ENCODE measurements at regions not wholly inside any gene's neighbourhood (a gene's known extent, or its start where the extent isn't known, plus 50 kb on each side); places are given as distances from the start of the nearest gene placed in this dataset.

DNA sequence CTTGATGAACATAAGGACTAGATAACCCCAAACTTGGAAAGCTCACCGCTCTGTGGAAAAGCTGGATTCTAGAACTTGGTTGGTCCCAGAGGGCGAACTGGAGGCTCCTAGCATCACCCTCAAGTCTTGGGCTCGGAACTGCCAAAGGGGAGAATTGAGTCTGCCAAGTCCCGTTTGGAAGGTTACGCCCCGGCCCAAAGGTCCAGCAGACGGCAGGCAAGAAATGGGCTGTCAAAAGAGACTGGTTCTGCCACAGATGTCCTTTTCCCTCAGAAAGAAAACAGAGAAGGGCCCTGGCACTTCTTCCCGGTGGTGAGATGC, 182.2 kb downstream of the ANAPC1 start:
- no peaks in the 10 kb centered on the region for H3K36me3 Mint-ChIP-seq

DNA sequence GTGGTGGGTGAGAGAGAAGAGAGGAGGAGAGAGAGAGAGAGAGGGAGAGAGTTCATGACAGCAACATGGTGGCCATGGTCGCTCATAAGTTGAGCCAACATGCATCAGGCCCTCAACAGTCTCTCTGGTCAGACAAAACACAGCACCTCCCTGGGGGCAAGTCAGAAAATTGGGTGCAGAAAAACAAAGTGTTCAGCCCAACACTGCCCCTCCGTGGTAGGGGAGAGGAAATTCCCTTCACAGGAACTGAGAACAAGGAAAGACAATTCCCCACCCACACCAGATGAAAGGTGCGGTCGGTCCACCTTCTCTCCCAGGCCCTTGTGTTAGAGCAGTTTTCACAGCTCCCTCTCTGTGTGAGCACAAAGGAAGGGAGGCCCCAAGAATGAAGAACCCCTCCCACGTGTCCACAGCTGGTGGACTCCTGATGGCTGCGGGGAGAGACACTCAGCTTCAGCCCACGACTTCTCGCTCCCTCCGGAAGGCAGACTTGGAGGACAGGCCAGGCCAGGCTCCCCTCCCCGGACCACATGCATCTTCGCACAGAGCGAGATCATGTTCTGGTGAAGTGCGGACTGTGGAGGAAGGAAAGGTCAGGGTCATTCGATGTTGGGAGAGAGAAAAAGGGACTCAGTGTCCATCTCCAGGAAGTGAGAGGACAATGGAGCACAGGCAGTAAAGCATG, 181.7 kb downstream of the ANAPC1 start:
- Mint-ChIP-seq H3K36me3 (no peaks in the 10 kb centered on the region), H3K4me3 (no peak overlapping the region), H3K27ac (no peak overlapping the region), H3K4me1 (peaks cover 12% of the 10 kb centered on the region), H3K27me3 (peaks cover 8% of the 10 kb centered on the region), H3K9me3 (no peaks in the 10 kb centered on the region)
- peak; percentile 68 for ATAC-seq (ENCODE audit: low read depth)
- peak; percentile 37 to 39 for DNase-seq (ENCODE audit: low spot score in 2 of 2)

More for the DNA sequence above, 182.2 kb downstream of the ANAPC1 start:
- Mint-ChIP-seq H3K4me3 (no peak overlapping the region), H3K9me3 (no peaks in the 10 kb centered on the region), H3K27ac (no peak overlapping the region), H3K27me3 (peaks cover 8% of the 10 kb centered on the region), H3K4me1 (peaks cover 12% of the 10 kb centered on the region)
- ATAC-seq (ENCODE audit: low read depth) (no peak), DNase-seq (ENCODE audit: low spot score in 2 of 2) (no peak)

DNA sequence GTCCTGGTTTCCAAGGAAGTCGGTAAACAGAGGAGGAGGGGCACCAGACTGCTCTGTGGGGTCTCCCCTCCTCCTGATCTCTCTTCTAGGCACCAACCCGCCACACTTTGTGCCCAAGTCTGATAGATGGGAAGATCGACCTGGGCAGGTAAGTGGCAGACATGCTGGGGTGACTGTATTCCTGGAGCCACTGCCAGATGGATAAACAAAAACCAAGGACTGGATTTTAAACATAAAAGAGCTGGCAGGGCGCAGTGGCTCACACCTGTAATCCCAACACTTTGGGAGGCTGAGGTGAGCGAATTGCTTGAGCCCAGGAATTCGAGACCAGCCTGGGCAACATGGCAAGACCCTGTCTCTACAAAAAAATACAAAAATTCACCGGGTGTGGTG, 181.2 kb downstream of the ANAPC1 start:
- ATAC-seq (ENCODE audit: low read depth) (no peak), DNase-seq (ENCODE audit: low spot score in 2 of 2) (no peak)
- H3K36me3 Mint-ChIP-seq: no peaks in the 10 kb centered on the region
- peaks cover 12% of the 10 kb centered on the region for H3K4me1 Mint-ChIP-seq
- no peak overlapping the region for H3K4me3 Mint-ChIP-seq
- no peak overlapping the region for H3K27ac Mint-ChIP-seq
- no peaks in the 10 kb centered on the region for H3K9me3 Mint-ChIP-seq
- peaks cover 8% of the 10 kb centered on the region for H3K27me3 Mint-ChIP-seq

DNA sequence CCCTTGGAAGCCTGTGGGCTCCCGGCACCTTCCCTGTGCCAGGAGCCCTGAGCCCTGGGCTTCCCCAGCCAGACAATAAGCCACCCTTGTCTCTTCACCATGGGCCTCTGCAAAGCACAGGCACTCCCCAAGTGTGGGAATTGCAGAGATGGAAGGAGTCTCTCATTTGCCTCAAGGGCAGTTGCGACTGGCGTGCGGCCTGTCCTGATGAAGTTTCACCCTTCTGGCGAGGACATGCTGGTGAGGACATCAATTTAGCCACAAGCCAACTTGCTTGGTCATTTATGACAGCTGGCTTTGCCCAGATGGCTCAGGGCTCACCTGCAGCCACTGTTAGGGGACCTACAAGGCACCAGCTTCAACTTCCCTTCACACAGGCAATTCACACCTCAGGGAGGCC, 180.2 kb downstream of the ANAPC1 start:
- no peak overlapping the region for H3K4me3 Mint-ChIP-seq
- H3K4me1 Mint-ChIP-seq: peaks cover 12% of the 10 kb centered on the region
- H3K27me3 Mint-ChIP-seq: peaks cover 4% of the 10 kb centered on the region
- H3K36me3 Mint-ChIP-seq: no peaks in the 10 kb centered on the region
- no peak overlapping the region for H3K27ac Mint-ChIP-seq
- DNase-seq (ENCODE audit: low spot score in 2 of 2) (no peak), ATAC-seq (ENCODE audit: low read depth) (no peak)
- no peaks in the 10 kb centered on the region for H3K9me3 Mint-ChIP-seq

DNA sequence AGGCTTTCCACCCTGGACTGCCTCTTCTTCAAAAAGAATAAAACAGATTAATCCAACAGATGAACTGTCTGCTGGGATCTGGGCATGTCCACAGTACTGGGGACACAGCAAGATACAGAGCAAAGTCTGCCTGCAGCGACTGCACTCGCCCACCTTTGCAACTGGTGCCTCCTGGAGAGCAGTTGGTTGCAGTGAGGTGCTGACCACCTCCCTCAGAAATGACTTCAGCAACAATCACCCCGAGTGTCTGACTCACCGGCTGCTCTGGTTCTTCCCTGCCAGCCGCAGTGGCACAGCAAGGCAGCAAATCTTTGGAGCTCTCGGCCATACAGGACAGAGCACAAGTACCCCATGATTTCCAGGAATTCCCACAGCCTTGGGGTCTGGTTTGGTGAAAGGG, 179.7 kb downstream of the ANAPC1 start:
- Mint-ChIP-seq H3K4me3 (no peak overlapping the region), H3K27me3 (peaks cover 3% of the 10 kb centered on the region), H3K36me3 (no peaks in the 10 kb centered on the region), H3K9me3 (no peaks in the 10 kb centered on the region), H3K27ac (no peak overlapping the region), H3K4me1 (peaks cover 7% of the 10 kb centered on the region)
- no peak for DNase-seq (ENCODE audit: low spot score in 2 of 2)
- no peak for ATAC-seq (ENCODE audit: low read depth)

DNA sequence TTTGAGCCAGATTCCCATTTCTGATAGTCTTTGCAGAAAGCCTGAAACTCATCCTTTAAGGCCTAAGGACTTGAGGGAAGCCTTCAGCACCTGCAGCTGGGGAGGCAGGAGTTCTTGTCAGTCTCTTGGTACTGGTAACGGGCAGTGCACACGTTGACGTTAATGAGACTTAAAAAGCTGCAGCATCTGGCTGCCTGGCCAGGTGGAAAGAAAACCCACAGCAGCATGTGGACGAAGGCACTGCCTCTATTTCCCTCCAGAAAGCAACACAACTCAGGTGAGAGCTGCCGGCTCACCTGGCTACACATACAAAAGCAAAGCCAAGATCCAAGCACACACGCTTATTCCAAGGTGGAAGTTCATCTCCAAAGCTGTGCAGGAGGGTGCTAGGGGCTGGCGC, 178.8 kb downstream of the ANAPC1 start:
- no peak for DNase-seq (ENCODE audit: low spot score in 2 of 2)
- Mint-ChIP-seq H3K4me3 (no peak overlapping the region), H3K27me3 (peaks cover 3% of the 10 kb centered on the region), H3K36me3 (no peaks in the 10 kb centered on the region), H3K27ac (no peak overlapping the region), H3K9me3 (no peaks in the 10 kb centered on the region), H3K4me1 (peaks cover 6% of the 10 kb centered on the region)
- ATAC-seq (ENCODE audit: low read depth): no peak

DNA sequence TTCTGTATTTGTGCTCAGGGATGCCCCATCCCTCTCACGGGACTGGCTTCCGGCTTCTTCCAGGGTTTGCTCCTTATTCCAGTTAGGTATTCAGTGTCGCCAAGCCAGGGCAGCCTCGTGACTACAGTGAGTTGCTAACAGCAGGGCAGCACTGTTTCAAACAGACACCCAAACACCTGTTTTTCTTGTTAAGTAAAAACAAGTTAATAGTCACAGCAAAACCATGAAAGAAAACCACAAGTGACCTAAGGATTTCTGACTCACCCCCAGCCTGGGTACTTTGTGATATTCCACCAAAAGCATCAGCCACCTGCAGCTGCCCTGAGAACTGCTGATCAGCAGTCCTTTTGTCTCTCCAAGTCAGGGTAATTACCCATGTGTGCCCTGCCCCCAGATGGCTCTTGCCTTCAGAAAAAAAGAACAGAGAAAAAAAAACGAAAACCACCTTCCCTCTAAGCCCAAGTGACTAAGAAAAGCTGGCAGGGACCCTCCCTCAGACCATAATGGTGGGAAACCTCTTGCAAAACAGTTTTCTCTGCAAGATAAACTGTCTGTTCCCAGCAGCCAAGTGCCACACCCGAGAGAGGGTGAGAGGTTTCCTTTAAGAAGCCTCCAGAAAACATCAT, 178.2 kb downstream of the ANAPC1 start:
- peaks cover 6% of the 10 kb centered on the region for H3K4me1 Mint-ChIP-seq
- no peak overlapping the region for H3K27ac Mint-ChIP-seq
- no peaks in the 10 kb centered on the region for H3K9me3 Mint-ChIP-seq
- H3K36me3 Mint-ChIP-seq: no peaks in the 10 kb centered on the region
- H3K4me3 Mint-ChIP-seq: no peak overlapping the region
- peak; percentile 48 for ATAC-seq (ENCODE audit: low read depth)
- DNase-seq (ENCODE audit: low spot score in 2 of 2): no peak
- peaks cover 3% of the 10 kb centered on the region for H3K27me3 Mint-ChIP-seq

DNA sequence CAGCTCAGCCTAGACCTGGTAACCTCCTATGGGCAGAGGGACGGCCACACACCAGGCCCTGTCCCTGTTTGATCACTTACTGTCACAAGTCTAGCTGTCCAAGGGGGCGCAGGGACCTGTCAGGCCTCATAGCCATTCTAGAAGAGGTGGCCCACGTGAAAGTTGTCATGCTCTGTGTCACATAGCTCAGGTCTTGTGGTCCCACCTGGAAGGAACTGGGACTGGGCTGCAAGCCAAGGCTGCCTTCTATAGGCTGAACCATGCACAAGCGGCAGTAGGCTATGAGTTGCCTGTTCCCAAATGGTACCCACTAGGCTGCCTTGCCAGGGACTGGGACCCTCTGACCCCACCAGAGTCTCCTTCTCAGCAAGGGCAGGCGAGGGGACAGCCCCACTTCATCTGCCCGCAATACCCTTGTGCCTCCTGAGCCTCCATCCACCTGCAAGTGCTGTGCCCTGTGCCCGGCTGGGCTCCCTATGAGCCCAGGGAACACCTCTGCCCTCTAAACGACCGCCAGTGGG, 177.5 kb downstream of the ANAPC1 start:
- H3K27ac Mint-ChIP-seq: no peak overlapping the region
- no peaks in the 10 kb centered on the region for H3K9me3 Mint-ChIP-seq
- H3K27me3 Mint-ChIP-seq: peaks cover under 1% of the 10 kb centered on the region
- peaks cover 6% of the 10 kb centered on the region for H3K4me1 Mint-ChIP-seq
- DNase-seq (ENCODE audit: low spot score in 2 of 2) (no peak), ATAC-seq (ENCODE audit: low read depth) (no peak)
- no peak overlapping the region for H3K4me3 Mint-ChIP-seq
- H3K36me3 Mint-ChIP-seq: no peaks in the 10 kb centered on the region

DNA sequence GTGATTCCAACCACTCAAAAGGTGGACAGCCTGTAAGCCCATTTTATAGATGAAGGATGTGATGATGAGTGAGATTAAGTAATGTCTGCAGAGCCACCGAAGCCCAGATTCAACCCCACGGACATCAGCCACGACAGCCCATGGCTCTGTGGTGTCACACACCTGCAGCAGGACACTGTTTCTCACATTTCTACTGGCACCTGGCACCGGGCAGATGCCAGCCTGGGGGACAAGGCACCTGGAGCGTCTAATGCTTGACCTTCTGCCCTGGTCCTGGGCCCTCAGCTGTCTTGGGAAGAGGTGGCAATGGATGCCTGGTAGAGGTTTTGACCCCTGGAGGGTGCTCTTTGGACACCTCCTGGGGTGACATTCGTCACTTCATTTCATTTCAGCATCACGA, 176.3 kb downstream of the ANAPC1 start:
- Mint-ChIP-seq H3K4me3 (no peak overlapping the region), H3K9me3 (no peaks in the 10 kb centered on the region), H3K36me3 (no peaks in the 10 kb centered on the region), H3K4me1 (peaks cover 4% of the 10 kb centered on the region), H3K27ac (no peak overlapping the region), H3K27me3 (peaks cover 4% of the 10 kb centered on the region)
- ATAC-seq (ENCODE audit: low read depth) (no peak), DNase-seq (ENCODE audit: low spot score in 2 of 2) (no peak)

DNA sequence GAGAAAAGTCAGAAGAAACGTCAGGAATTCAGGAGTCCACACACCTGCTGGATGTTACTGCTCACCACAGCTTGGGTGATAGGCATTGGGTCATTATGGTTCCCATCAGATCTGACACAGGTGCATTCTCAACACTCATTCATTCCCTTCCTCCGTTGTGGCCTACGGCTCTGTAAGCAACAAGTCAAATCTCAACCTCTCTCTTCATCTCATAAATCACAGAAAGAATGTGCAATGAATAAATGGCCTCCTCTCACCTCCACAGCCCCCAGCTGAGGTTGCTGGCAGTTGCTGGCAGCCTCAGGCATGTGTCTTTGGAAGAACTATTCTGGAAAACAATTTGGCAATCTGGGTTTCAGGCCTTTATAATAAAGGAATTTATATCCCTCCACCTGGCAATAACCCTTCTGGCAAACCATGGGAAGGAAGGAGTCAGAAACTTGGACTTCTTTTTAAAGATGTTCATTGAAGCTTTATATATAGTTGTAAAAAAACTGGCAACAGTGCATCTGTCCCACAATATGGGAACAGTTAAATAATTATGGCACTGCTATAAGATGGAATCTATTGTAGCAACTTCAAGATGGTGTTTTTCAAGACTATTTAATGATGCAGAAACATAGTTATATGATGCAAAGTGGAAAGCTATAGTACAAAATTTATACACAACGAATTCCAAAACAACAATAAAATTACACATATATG, 175.4 kb downstream of the ANAPC1 start:
- Mint-ChIP-seq H3K4me1 (peaks cover 4% of the 10 kb centered on the region), H3K27me3 (peaks cover 4% of the 10 kb centered on the region), H3K27ac (no peak overlapping the region), H3K9me3 (no peaks in the 10 kb centered on the region), H3K4me3 (no peak overlapping the region), H3K36me3 (no peaks in the 10 kb centered on the region)
- ATAC-seq (ENCODE audit: low read depth): no peak
- DNase-seq (ENCODE audit: low spot score in 2 of 2): no peak

DNA sequence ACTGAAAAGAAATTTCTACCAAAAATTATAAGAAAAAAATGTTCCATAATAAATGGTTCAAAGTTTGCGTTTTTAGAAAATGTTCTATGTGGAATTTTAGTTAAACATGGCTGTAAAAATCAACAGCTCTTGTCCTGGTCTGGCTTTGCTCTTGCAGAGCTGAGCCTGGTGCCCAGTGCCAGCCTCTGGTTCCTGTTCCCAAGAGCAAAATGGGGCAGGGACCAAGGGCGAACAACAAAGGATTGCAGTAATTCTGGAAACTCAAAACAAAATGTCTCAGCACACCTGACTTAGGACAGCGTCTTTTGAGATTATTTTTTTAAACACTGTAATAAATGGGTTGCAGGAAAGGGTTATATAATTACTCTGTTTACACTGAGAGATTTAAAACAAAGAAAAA, 174.7 kb downstream of the ANAPC1 start:
- H3K27ac Mint-ChIP-seq: no peak overlapping the region
- ATAC-seq (ENCODE audit: low read depth) (no peak), DNase-seq (ENCODE audit: low spot score in 2 of 2) (no peak)
- no peaks in the 10 kb centered on the region for H3K36me3 Mint-ChIP-seq
- peaks cover 4% of the 10 kb centered on the region for H3K4me1 Mint-ChIP-seq
- H3K9me3 Mint-ChIP-seq: no peaks in the 10 kb centered on the region
- no peak overlapping the region for H3K4me3 Mint-ChIP-seq
- peaks cover 4% of the 10 kb centered on the region for H3K27me3 Mint-ChIP-seq

DNA sequence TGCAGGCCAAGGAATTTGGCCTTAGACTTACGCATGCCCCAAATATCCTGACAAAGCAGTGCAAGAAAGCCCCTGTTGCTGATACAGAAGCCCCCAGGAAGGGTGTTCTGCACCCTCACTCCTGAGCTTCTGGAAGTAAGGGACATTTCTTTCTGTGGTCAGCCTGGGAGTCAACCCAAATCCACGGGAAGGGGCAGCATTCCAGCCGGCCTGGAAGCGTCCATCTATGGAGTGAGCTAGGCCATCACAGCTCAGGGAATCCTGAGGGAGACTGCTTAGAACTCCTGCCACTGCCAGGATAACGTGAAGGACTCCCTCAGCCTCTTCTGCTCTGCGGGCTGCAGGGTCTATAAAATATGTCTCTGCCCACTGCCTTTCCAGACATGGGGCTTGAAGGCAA, 173.9 kb downstream of the ANAPC1 start:
- H3K36me3 Mint-ChIP-seq: no peaks in the 10 kb centered on the region
- no peaks in the 10 kb centered on the region for H3K9me3 Mint-ChIP-seq
- H3K4me3 Mint-ChIP-seq: no peak overlapping the region
- DNase-seq (ENCODE audit: low spot score in 2 of 2) (no peak), ATAC-seq (ENCODE audit: low read depth) (no peak)
- peaks cover 4% of the 10 kb centered on the region for H3K4me1 Mint-ChIP-seq
- H3K27ac Mint-ChIP-seq: no peak overlapping the region
- peaks cover 4% of the 10 kb centered on the region for H3K27me3 Mint-ChIP-seq

DNA sequence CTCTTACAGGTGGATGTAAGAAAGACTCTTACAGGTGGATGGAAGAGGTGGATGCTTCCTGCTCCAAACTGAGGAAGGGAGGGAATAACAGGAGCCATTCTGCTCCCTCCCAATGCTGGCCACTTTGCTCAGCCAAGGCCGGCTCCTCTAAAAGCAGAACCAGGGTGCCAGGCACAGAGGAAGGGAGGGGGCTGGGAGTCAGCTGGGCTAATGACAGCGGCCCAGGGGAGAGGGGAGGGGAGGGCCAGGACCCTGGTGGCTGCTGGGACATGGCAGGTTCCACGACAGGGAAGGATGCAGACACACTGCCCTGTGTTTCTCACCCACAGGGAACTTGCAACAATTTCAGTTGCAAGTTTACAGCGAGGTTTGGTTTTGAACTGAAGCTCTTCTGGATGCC, 173.4 kb downstream of the ANAPC1 start:
- no peaks in the 10 kb centered on the region for H3K36me3 Mint-ChIP-seq
- no peak for DNase-seq (ENCODE audit: low spot score in 2 of 2)
- H3K27me3 Mint-ChIP-seq: peaks cover 4% of the 10 kb centered on the region
- peaks cover under 1% of the 10 kb centered on the region for H3K4me1 Mint-ChIP-seq
- H3K9me3 Mint-ChIP-seq: no peaks in the 10 kb centered on the region
- H3K4me3 Mint-ChIP-seq: no peak overlapping the region
- no peak overlapping the region for H3K27ac Mint-ChIP-seq
- ATAC-seq (ENCODE audit: low read depth): no peak

DNA sequence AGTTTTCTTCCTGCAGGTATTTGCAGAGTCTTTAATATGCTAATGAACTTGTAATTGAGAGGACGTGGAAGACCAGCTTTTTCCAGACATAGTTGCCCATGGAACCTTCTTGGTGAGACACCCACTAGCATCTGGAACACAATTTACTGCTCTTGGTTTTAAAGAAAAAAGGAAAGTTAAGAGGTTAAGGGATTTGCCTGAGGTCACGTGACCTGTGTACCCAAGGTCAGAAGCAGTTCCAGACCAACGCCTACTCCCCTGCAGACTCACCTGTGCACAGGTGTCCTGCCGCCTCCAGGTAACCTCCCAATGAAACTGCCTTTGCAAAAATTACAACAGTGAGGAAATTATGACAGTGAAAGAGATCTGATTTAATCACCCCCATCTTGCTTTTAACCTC, 172.7 kb downstream of the ANAPC1 start:
- Mint-ChIP-seq H3K4me1 (no peaks in the 10 kb centered on the region), H3K4me3 (no peak overlapping the region), H3K27ac (no peak overlapping the region), H3K36me3 (no peaks in the 10 kb centered on the region), H3K9me3 (no peaks in the 10 kb centered on the region), H3K27me3 (peaks cover 4% of the 10 kb centered on the region)
- ATAC-seq (ENCODE audit: low read depth) (no peak), DNase-seq (ENCODE audit: low spot score in 2 of 2) (no peak)
